H1 (cell line): ENCODE measurements at regions not wholly inside any gene's neighbourhood (a gene's known extent, or its start where the extent isn't known, plus 50 kb on each side); places are given as distances from the start of the nearest gene placed in this dataset.
A peak's percentile ranks its signal among the peaks of the same experiment; 100 is the strongest.

Source experiments
- CTCF ChIA-PET: fragments of 300-600 bp; sonication (Branson Sonifier 250); formaldehyde crosslinking; loops from one replicate; lab custom pipeline; 2021; ENCODE audit not compliant: partially characterized antibody; lab: Charles Lee
- POLR2A ChIA-PET: fragments of 300-600 bp; sonication (Branson Sonifier 250); formaldehyde crosslinking; loops from one replicate; lab custom pipeline; 2021; ENCODE audit warnings: inconsistent platforms; ENCODE audit not compliant: partially characterized antibody; lab: Charles Lee
- DNase-seq, 2 experiments: peaks; one replicate each; pipeline versions ENCODE4 v3.0.0 to v3.0.0-alpha.2; 2010 to 2022; ENCODE audit warnings: low spot score in 2 of 2, low read depth in 1 of 2, mixed read lengths in 1 of 2
- FAIRE-seq: peaks from 2 replicates; lab custom pipeline; 2011; peaks lifted over from hg19 to GRCh38; lab: Jason Lieb, UNC
- H2AFZ ChIP-seq: 2 replicates; pipeline ENCODE4 v1.8.1; 2012; ENCODE audit warnings: low read length, inconsistent platforms
- H2AK5ac ChIP-seq: 2 replicates; pipeline ENCODE4 v1.6.1; 2013; ENCODE audit warnings: low read depth, low read length
- H2BK120ac ChIP-seq: replicated peaks from 2 replicates; pipeline ENCODE3; 2013; ENCODE audit warnings: low read depth, low read length, inconsistent platforms
- H2BK12ac ChIP-seq: 2 replicates; pipeline ENCODE4 v1.6.1; 2013; ENCODE audit warnings: low read depth, low read length
- H2BK15ac ChIP-seq: 2 replicates; pipeline ENCODE4 v1.6.1; 2013; ENCODE audit warnings: low read length
- H2BK20ac ChIP-seq: 2 replicates; pipeline ENCODE4 v1.6.1; 2013; ENCODE audit warnings: low read length
- H2BK5ac ChIP-seq: 2 replicates; pipeline ENCODE4 v1.6.1; 2013; ENCODE audit warnings: low read depth, low read length
- H3K14ac ChIP-seq: 2 replicates; pipeline ENCODE4 v1.6.1; 2013; ENCODE audit warnings: inconsistent platforms; ENCODE audit not compliant: insufficient read length
- H3K18ac ChIP-seq: 2 replicates; pipeline ENCODE4 v1.6.1; 2013; ENCODE audit warnings: low read length; ENCODE audit errors: extremely low read depth
- H3K23ac ChIP-seq: 2 replicates; pipeline ENCODE4 v1.6.1; 2013; ENCODE audit warnings: inconsistent platforms; ENCODE audit not compliant: insufficient read length
- H3K23me2 ChIP-seq: 2 replicates; pipeline ENCODE4 v1.6.1; 2013; ENCODE audit warnings: low read depth, low read length
- H3K27ac ChIP-seq: 2 replicates; pipeline ENCODE4 v1.6.1; 2011; ENCODE audit warnings: low read depth, low read length, inconsistent platforms
- H3K27me3 ChIP-seq, 4 experiments: replicated peaks in 1 of 4; 1 replicate in 1 of 4; 2 replicates in 3 of 4; pipeline versions ENCODE4 v1.6.1 to v1.8.1; 2011 to 2013; ENCODE audit warnings: low read length in 3 of 4, mild to moderate bottlenecking in 3 of 4, inconsistent platforms in 2 of 4, mixed read lengths in 2 of 4, moderate library complexity in 1 of 4; ENCODE audit not compliant: control insufficient read depth in 3 of 4, insufficient read depth in 3 of 4; ENCODE audit errors: extremely low read depth in 1 of 4
- H3K36me3 ChIP-seq, 4 experiments: 2 replicates each; pipeline versions ENCODE4 v1.6.1 to v1.8.1; 2011 to 2013; ENCODE audit warnings: mild to moderate bottlenecking in 4 of 4, low read length in 3 of 4, moderate library complexity in 2 of 4, control low read depth in 1 of 4, inconsistent platforms in 1 of 4; ENCODE audit not compliant: insufficient read depth in 4 of 4, control insufficient read depth in 2 of 4
- H3K4ac ChIP-seq: replicated peaks from 2 replicates; pipeline ENCODE3; 2013; ENCODE audit warnings: low read length, low read depth, mixed read lengths, inconsistent platforms; ENCODE audit not compliant: insufficient read length
- H3K4me1 ChIP-seq, 4 experiments: replicated peaks in 1 of 4; 1 replicate in 1 of 4; 2 replicates in 3 of 4; pipeline versions ENCODE4 v1.6.1 to v1.8.1; 2011 to 2013; ENCODE audit warnings: low read length in 3 of 4, inconsistent platforms in 2 of 4, mixed read lengths in 1 of 4; ENCODE audit not compliant: insufficient read depth in 4 of 4, control insufficient read depth in 3 of 4
- H3K4me2 ChIP-seq, 2 experiments: 2 replicates each; pipeline versions ENCODE4 v1.6.1 to v1.8.1; 2011 to 2013; ENCODE audit warnings: low read depth in 2 of 2, low read length in 2 of 2, control low read depth in 1 of 2, inconsistent platforms in 1 of 2, mild to moderate bottlenecking in 1 of 2; ENCODE audit not compliant: insufficient read depth in 1 of 2
- H3K4me3 ChIP-seq, 4 experiments: fragments of 200-600, 300-600 bp in 1 of 4; sonication (generic), shearing (Covaris generic), sonication (Bioruptor Twin) in 1 of 4; 2 replicates each; pipeline versions ENCODE4 v1.5.1 to v1.8.1; 2011 to 2016; ENCODE audit warnings: low read length in 4 of 4, low read depth in 3 of 4, control low read depth in 2 of 4, inconsistent platforms in 2 of 4, mild to moderate bottlenecking in 2 of 4, mixed read lengths in 1 of 4, moderate library complexity in 1 of 4; ENCODE audit not compliant: insufficient read depth in 2 of 4; ENCODE audit errors: extremely low read depth in 1 of 4
- H3K56ac ChIP-seq: replicated peaks from 2 replicates; pipeline ENCODE3; 2013; ENCODE audit warnings: low read depth, mild to moderate bottlenecking, mixed read lengths, low read length, inconsistent platforms; ENCODE audit not compliant: insufficient read length
- H3K79me1 ChIP-seq: 2 replicates; pipeline ENCODE4 v1.6.1; 2013; ENCODE audit warnings: low read depth, low read length, control low read depth
- H3K79me2 ChIP-seq, 2 experiments: 2 replicates each; pipeline versions ENCODE4 v1.6.1 to v1.8.1; 2012 to 2013; ENCODE audit warnings: low read length in 2 of 2, mild to moderate bottlenecking in 2 of 2, inconsistent platforms in 1 of 2; ENCODE audit not compliant: insufficient read depth in 2 of 2, control insufficient read depth in 1 of 2
- H3K9ac ChIP-seq, 4 experiments: replicated peaks in 1 of 4; 1 replicate in 1 of 4; 2 replicates in 3 of 4; pipeline versions ENCODE4 v1.6.1 to v1.8.1; 2011 to 2013; ENCODE audit warnings: low read depth in 3 of 4, low read length in 3 of 4, control low read depth in 2 of 4, mild to moderate bottlenecking in 2 of 4, moderate library complexity in 2 of 4, inconsistent platforms in 1 of 4; ENCODE audit errors: extremely low read depth in 1 of 4
- H3K9me3 ChIP-seq, 2 experiments: 2 replicates each; pipeline versions ENCODE4 v1.6.1 to v1.8.1; 2012 to 2013; ENCODE audit warnings: mild to moderate bottlenecking in 2 of 2, moderate library complexity in 2 of 2, control low read depth in 1 of 2, inconsistent platforms in 1 of 2, low read depth in 1 of 2, low read length in 1 of 2, mixed read lengths in 1 of 2; ENCODE audit not compliant: insufficient read depth in 2 of 2
- H4K20me1 ChIP-seq, 2 experiments: replicated peaks in 1 of 2; 2 replicates each; pipeline versions ENCODE3 to v1.8.1; 2011 to 2013; ENCODE audit warnings: inconsistent platforms in 2 of 2, low read length in 2 of 2, mild to moderate bottlenecking in 1 of 2; ENCODE audit not compliant: insufficient read depth in 2 of 2, control insufficient read depth in 1 of 2
- H4K5ac ChIP-seq: 2 replicates; pipeline ENCODE4 v1.6.1; 2013; ENCODE audit warnings: low read length, low read depth, mixed read lengths, inconsistent platforms; ENCODE audit not compliant: insufficient read length
- H4K8ac ChIP-seq: 2 replicates; pipeline ENCODE4 v1.8.0; 2013; ENCODE audit warnings: mild to moderate bottlenecking, moderate library complexity, low read length, inconsistent platforms; ENCODE audit not compliant: insufficient read depth; ENCODE audit errors: extremely low read depth
- H4K91ac ChIP-seq: replicated peaks from 2 replicates; pipeline ENCODE3; 2013; ENCODE audit warnings: low read length, mixed read lengths, inconsistent platforms; ENCODE audit not compliant: insufficient read length
- CREB1 ChIP-seq: IDR thresholded peaks from 2 replicates; pipeline ENCODE4 v1.6.1; 2012; ENCODE audit warnings: inconsistent platforms
- CTCF ChIP-seq, 3 experiments: IDR thresholded peaks; 1 replicate in 2 of 3; 2 replicates in 1 of 3; pipeline versions ENCODE4 v1.5.1 to v1.6.1; 2011; ENCODE audit warnings: low read length in 3 of 3, mild to moderate bottlenecking in 3 of 3, inconsistent platforms in 2 of 3, low read depth in 1 of 3, moderate library complexity in 1 of 3; ENCODE audit not compliant: insufficient read depth in 1 of 3; ENCODE audit errors: control extremely low read depth in 1 of 3
- RAD21 ChIP-seq, 2 experiments: IDR thresholded peaks in 1 of 2; conservative IDR thresholded peaks in 1 of 2; 2 replicates each; pipeline ENCODE4 v1.6.1; 2011; ENCODE audit warnings: low read depth in 2 of 2, low read length in 2 of 2, improper control_type of control experiment in 1 of 2, inconsistent platforms in 1 of 2, mild to moderate bottlenecking in 1 of 2, moderate library complexity in 1 of 2
- YY1 ChIP-seq: IDR thresholded peaks from 2 replicates; pipeline ENCODE4 v1.6.1; 2011; ENCODE audit warnings: low read depth, mild to moderate bottlenecking, low read length
- whole genome bisulfite sequencing, 2 experiments: shearing (Covaris generic) in 1 of 2; methylation state at CpG; one replicate each; pipeline versions ENCODE4 v1.1.6 to v1.1.7; 2013 to 2015; ENCODE audit warnings: low lambda C conversion rate in 2 of 2, mixed read lengths in 2 of 2, inconsistent platforms in 1 of 2, low coverage in 1 of 2, missing lambda C conversion rate in 1 of 2; ENCODE audit not compliant: insufficient replicate concordance in 2 of 2, insufficient coverage in 1 of 2, insufficient read length in 1 of 2; ENCODE audit errors: extremely low coverage in 1 of 2, missing lambda C conversion rate in 1 of 2; 5-methylcytosine and 5-hydroxymethylcytosine counted together

- Histone ChIP-seq H4K20me1 (no peaks in the 10 kb centered on the region), H2BK12ac (no peak overlapping the region), H2BK120ac (no peak overlapping the region), H2BK20ac (no peak overlapping the region), H3K23me2 (no peaks in the 10 kb centered on the region), H4K8ac (no peak overlapping the region), H3K23ac (no peak overlapping the region), H2BK15ac (no peak overlapping the region), H3K4me2 (no peak overlapping the region), H3K9me3 (no peaks in the 10 kb centered on the region), H3K4me3 (no peak overlapping the region), H3K36me3 (no peaks in the 10 kb centered on the region), H3K4me1 (no peaks in the 10 kb centered on the region), H3K27me3 (no peaks in the 10 kb centered on the region), H2AK5ac (no peak overlapping the region), H3K18ac (no peak overlapping the region), H2BK5ac (no peak overlapping the region), H3K14ac (no peak overlapping the region), H4K5ac (no peak overlapping the region), H3K4ac (no peak overlapping the region), H3K9ac (no peak overlapping the region), H4K91ac (no peak overlapping the region), H3K79me2 (no peaks in the 10 kb centered on the region), H3K56ac (no peak overlapping the region), H3K27ac (no peak overlapping the region), H3K79me1 (no peaks in the 10 kb centered on the region), H2AFZ (peak overlapping the region; percentile 95)
- 38% methylated on average over 10 of the region's 10 CpGs; no CpG with 5 or more reads in 1 of the 2 experiments for WGBS, 2 experiments
- CTCF ChIA-PET, result interaction anchor here (0.6 to 3.6 kb wide), 28 partner anchors 9 to 1538 kb away, joined by 3 to 18 read pairs (median 3); no protein-coding TSS in a partner anchor
- no peak for TF ChIP-seq CREB1
- no peak for TF ChIP-seq YY1
- peak; percentile 10 to 72 (median 70) for TF ChIP-seq CTCF (IDR thresholded peaks at IDR 0.05; ENCODE audit: control extremely low read depth in 1 of 3, insufficient read depth in 1 of 3, low read depth in 1 of 3, low read length in 3 of 3)
- TF ChIP-seq RAD21 (IDR thresholded peaks at IDR 0.05 in 1 of 2, conservative IDR thresholded peaks at IDR 0.05 in 1 of 2; ENCODE audit: low read depth in 2 of 2, low read length in 2 of 2), result peak; percentile 93 to 95
- DNase-seq (peak; percentile 41 to 66), FAIRE-seq (peak; percentile 85)
- POLR2A ChIA-PET, result no interaction called here
Measured at GRCh38 chr3:107117922-107118536, 259.2 kb upstream of the CCDC54 start.
